ENCODE measurements at regions not wholly inside any gene's neighbourhood (a gene's known extent, or its start where the extent isn't known, plus 50 kb on each side); places are given as distances from the start of the nearest gene placed in this dataset.
A peak's percentile ranks its signal among the peaks of the same experiment; 100 is the strongest.
"Not testable (repeated sequence)": the region's sequence is repeated elsewhere in the genome, so short reads cannot be mapped to it uniquely, and the experiment has no call there.

DNA sequence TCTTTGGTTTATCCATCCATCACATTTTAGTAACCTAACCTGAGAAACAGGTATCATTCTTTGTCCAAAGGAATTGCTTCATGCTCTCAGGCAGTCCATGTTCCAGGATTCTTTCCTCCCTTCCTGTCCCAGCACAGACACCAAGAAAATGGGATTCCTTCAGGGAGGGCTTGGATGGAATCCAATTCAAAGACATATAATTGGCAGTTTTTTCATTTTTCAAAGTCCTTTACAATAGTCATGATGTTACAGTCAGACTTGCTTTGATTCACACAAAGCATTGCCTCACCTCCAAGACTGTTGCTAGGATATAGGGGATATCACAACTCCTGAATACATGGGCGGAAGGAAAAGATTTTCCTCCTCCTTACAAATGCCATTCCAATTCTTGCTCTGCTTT lies 241.4 kb upstream of the ACVR2A start:
- no peaks in the 10 kb centered on the region for H3K27me3 ChIP-seq (ENCODE audit: low read depth, low read length)
- H3K36me3 ChIP-seq (ENCODE audit: control insufficient read depth in 1 of 2, insufficient read depth in 2 of 2, low read length in 2 of 2): no peaks in the 10 kb centered on the region
- H3K4me3 ChIP-seq (ENCODE audit: low read depth in 1 of 2, low read length in 2 of 2): no peak overlapping the region
- no peaks in the 10 kb centered on the region for H3K9me3 ChIP-seq (ENCODE audit: control insufficient read depth in 1 of 2, low read length in 2 of 2)
- H3K4me1 ChIP-seq (ENCODE audit: control insufficient read depth in 1 of 2, insufficient read depth in 2 of 2, low read length in 2 of 2): no peaks in the 10 kb centered on the region
- H3K27ac ChIP-seq (ENCODE audit: low read length): no peak overlapping the region

DNA sequence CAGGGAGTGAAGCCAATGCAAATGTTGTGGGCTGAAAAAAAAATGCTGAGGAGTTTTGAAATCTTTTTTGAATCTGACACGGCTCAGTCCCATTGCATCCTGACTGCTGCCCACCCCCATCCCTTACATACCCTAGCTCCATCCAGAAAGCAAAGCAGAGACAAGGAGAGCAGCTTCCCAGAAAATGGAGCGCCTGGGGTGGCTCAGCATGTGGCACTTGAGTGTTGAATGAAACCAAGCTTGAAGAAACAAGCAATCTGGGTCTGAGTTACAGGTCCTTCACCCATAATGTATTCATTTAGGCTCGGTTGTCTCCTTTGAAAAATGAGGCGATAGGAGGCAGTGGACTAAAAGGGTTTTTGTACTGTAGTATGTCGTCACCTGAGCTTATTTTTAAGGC lies 244.2 kb upstream of the ACVR2A start:
- H3K9me3 ChIP-seq (ENCODE audit: control insufficient read depth in 1 of 2, low read length in 2 of 2): no peaks in the 10 kb centered on the region
- H3K4me3 ChIP-seq (ENCODE audit: low read depth in 1 of 2, low read length in 2 of 2): no peak overlapping the region
- H3K27ac ChIP-seq (ENCODE audit: low read length): no peak overlapping the region
- peaks cover 0 to 3% of the 10 kb centered on the region in 2 donors for H3K4me1 ChIP-seq (ENCODE audit: control insufficient read depth in 1 of 2, insufficient read depth in 2 of 2, low read length in 2 of 2)
- no peaks in the 10 kb centered on the region for H3K36me3 ChIP-seq (ENCODE audit: control insufficient read depth in 1 of 2, insufficient read depth in 2 of 2, low read length in 2 of 2)
- H3K27me3 ChIP-seq (ENCODE audit: low read depth, low read length): no peaks in the 10 kb centered on the region

DNA sequence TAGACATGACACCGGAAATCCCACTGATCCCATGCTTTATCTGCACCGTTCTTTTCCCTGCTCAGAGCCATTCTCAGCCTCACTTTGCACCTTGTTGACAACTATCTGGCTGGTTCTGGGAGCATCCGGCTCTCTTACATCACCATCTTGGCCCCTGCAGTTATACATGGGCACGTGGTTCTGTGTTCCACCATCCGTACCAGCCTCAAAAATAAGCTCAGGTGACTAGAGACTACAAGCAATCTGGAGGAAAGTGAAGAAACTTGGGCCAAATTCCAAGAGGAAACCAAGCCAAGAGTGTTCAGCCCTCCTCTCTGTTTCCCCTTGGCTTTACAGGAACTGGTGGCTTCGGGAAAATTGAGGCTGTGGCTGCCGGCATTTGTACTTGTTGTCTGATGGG lies 244.6 kb upstream of the ACVR2A start:
- Histone ChIP-seq H3K36me3 (ENCODE audit: control insufficient read depth in 1 of 2, insufficient read depth in 2 of 2, low read length in 2 of 2) (no peaks in the 10 kb centered on the region), H3K4me3 (ENCODE audit: low read depth in 1 of 2, low read length in 2 of 2) (no peak overlapping the region), H3K9me3 (ENCODE audit: control insufficient read depth in 1 of 2, low read length in 2 of 2) (no peaks in the 10 kb centered on the region), H3K4me1 (ENCODE audit: control insufficient read depth in 1 of 2, insufficient read depth in 2 of 2, low read length in 2 of 2) (peaks cover 0 to 8% of the 10 kb centered on the region in 2 donors), H3K27ac (ENCODE audit: low read length) (no peak overlapping the region), H3K27me3 (ENCODE audit: low read depth, low read length) (no peaks in the 10 kb centered on the region)

DNA sequence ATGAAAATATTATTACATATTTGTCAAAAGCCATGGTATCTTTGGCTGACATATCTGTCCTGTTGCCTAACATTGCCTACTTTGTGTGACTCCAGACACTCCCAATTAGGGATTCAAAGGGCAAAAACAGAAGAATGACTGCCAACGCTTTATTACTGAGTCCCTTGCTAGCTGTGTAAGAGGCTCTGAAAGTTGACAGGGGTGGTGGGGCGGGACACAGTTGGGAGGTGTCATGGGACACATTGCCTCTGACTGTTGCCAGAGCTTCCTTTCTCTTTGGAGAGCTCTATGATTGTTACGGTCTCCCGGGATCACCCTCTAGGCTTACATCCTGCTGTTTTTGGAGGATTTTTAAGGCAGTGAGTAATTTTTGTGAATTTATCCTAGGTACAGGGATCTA lies 249.6 kb upstream of the ACVR2A start:
- Histone ChIP-seq H3K27ac (ENCODE audit: low read length) (no peak overlapping the region), H3K4me1 (ENCODE audit: control insufficient read depth in 1 of 2, insufficient read depth in 2 of 2, low read length in 2 of 2) (peaks cover 0 to 10% of the 10 kb centered on the region in 2 donors), H3K27me3 (ENCODE audit: low read depth, low read length) (no peaks in the 10 kb centered on the region), H3K9me3 (ENCODE audit: control insufficient read depth in 1 of 2, low read length in 2 of 2) (peaks cover 0 to 9% of the 10 kb centered on the region in 2 donors), H3K36me3 (ENCODE audit: control insufficient read depth in 1 of 2, insufficient read depth in 2 of 2, low read length in 2 of 2) (no peaks in the 10 kb centered on the region), H3K4me3 (ENCODE audit: low read depth in 1 of 2, low read length in 2 of 2) (no peak overlapping the region)

DNA sequence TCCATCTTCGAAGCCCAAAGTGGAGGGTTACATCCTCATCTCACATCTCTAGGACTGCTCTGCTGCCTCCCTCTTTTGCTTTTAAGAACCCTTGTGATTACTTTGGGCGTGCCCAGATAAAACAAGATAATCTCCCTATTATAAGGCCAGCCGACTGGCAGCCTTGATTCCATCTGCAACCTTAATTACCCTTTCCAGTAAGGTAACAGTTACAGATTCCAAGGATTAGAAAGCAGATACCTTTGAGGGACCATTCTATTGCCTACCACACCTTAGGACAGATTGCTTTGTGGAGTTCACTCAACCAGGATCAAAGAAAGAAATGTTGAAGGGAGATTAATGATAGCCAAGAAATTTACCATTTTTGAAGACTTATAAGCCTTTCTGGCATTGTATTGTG lies 250.8 kb upstream of the ACVR2A start:
- H3K9me3 ChIP-seq (ENCODE audit: control insufficient read depth in 1 of 2, low read length in 2 of 2): peaks cover 0 to 9% of the 10 kb centered on the region in 2 donors

DNA sequence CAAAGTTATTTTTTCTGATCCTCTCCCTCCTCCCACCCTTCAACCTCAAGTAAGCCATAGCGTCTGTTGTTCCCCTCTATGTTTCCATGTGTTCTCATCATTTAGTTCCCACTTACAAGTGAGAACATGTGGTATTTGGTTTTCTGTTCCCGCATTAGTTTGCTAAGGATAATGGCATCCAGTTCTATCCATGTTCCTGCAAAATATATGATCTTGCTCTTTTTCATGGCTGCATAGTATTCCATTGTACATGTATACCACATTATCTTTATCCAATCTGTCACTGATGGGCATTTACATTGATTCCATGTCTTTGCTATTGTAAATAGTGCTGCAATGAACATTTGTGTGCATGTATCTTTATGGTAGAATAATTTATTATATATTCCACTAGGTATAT lies 252.0 kb upstream of the ACVR2A start:
- not testable (repeated sequence) for H3K9me3 ChIP-seq (ENCODE audit: control insufficient read depth in 1 of 2, low read length in 2 of 2); H3K27ac ChIP-seq (ENCODE audit: low read length); H3K4me3 ChIP-seq (ENCODE audit: low read depth in 1 of 2, low read length in 2 of 2)

More for the DNA sequence above, 250.8 kb upstream of the ACVR2A start:
- no peaks in the 10 kb centered on the region for H3K36me3 ChIP-seq (ENCODE audit: control insufficient read depth in 1 of 2, insufficient read depth in 2 of 2, low read length in 2 of 2)
- H3K4me3 ChIP-seq (ENCODE audit: low read depth in 1 of 2, low read length in 2 of 2): no peak overlapping the region
- H3K27ac ChIP-seq (ENCODE audit: low read length): no peak overlapping the region
- peaks cover 0 to 10% of the 10 kb centered on the region in 2 donors for H3K4me1 ChIP-seq (ENCODE audit: control insufficient read depth in 1 of 2, insufficient read depth in 2 of 2, low read length in 2 of 2)
- H3K27me3 ChIP-seq (ENCODE audit: low read depth, low read length): no peaks in the 10 kb centered on the region

DNA sequence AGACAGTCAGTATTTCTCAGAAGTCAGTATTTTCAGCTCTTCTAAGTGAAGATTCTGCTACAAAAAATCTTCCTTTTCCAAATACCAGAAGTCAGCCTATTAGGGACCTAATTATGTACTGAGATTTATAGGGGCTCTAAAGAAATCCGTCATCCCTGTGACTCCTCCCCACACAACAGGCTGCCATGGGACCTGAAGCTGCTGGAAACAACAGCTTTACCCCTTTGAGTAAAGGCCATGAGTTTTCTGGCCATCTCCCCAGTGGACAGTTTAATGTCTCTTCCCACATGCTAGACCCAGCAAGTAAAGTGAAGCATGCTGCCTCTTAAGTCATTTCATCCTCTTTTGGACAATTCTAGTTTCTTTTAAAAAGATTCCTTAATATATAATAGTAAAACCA lies 255.7 kb upstream of the ACVR2A start:
- Histone ChIP-seq H3K4me3 (ENCODE audit: low read depth in 1 of 2, low read length in 2 of 2) (no peak overlapping the region), H3K9me3 (ENCODE audit: control insufficient read depth in 1 of 2, low read length in 2 of 2) (peaks cover 0 to 10% of the 10 kb centered on the region in 2 donors), H3K27me3 (ENCODE audit: low read depth, low read length) (no peaks in the 10 kb centered on the region), H3K4me1 (ENCODE audit: control insufficient read depth in 1 of 2, insufficient read depth in 2 of 2, low read length in 2 of 2) (no peaks in the 10 kb centered on the region), H3K27ac (ENCODE audit: low read length) (peak overlapping the region; percentile 62), H3K36me3 (ENCODE audit: control insufficient read depth in 1 of 2, insufficient read depth in 2 of 2, low read length in 2 of 2) (no peaks in the 10 kb centered on the region)

More for the DNA sequence above, 252.0 kb upstream of the ACVR2A start:
- H3K27me3 ChIP-seq (ENCODE audit: low read depth, low read length); H3K36me3 ChIP-seq (ENCODE audit: control insufficient read depth in 1 of 2, insufficient read depth in 2 of 2, low read length in 2 of 2): not testable (repeated sequence)
- H3K4me1 ChIP-seq (ENCODE audit: control insufficient read depth in 1 of 2, insufficient read depth in 2 of 2, low read length in 2 of 2): peaks cover 0 to 10% of the 10 kb centered on the region in 2 donors

DNA sequence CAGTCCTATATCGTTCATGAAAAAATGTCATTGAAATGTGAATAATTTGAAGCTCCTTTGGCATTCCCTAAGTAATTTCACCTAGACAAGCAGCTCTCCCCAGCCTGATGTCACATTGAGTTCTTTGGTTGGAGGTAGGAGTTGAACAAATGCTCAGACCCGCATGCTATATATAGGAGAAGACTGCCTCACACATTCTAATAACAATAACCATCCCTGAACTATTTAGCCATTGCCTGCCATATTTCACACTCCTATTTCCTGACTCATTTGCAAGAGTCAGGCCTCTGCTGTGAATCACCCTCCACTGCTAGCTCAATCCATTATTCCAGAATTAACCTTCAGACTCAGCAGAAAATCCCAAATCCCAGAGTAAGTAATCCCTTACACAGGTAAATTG lies 256.6 kb upstream of the ACVR2A start:
- Histone ChIP-seq H3K27me3 (ENCODE audit: low read depth, low read length) (no peaks in the 10 kb centered on the region), H3K4me3 (ENCODE audit: low read depth in 1 of 2, low read length in 2 of 2) (no peak overlapping the region), H3K4me1 (ENCODE audit: control insufficient read depth in 1 of 2, insufficient read depth in 2 of 2, low read length in 2 of 2) (no peaks in the 10 kb centered on the region), H3K9me3 (ENCODE audit: control insufficient read depth in 1 of 2, low read length in 2 of 2) (peaks cover 0 to 12% of the 10 kb centered on the region in 2 donors), H3K36me3 (ENCODE audit: control insufficient read depth in 1 of 2, insufficient read depth in 2 of 2, low read length in 2 of 2) (no peaks in the 10 kb centered on the region), H3K27ac (ENCODE audit: low read length) (peak overlapping the region; percentile 62)

DNA sequence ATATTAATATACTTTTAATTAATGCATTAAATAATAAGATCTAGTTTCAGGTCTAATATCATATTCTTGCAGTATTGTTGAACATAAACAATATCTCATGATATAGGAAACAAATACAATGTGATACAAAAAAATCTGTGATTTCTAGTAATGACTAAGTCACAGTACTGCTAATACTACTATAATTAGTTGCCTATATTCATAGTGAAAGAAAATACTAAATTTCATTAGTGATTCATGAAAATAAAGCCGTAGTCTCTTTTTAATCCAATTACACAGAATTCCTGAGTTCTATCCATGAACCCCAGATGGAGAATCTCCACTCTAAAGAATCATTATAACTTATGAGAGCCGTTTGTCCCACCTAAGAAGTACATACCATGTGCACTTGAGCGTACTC lies 266.3 kb upstream of the ACVR2A start:
- Histone ChIP-seq H3K27ac (ENCODE audit: low read length) (no peak overlapping the region), H3K4me3 (ENCODE audit: low read depth in 1 of 2, low read length in 2 of 2) (no peak overlapping the region), H3K4me1 (ENCODE audit: control insufficient read depth in 1 of 2, insufficient read depth in 2 of 2, low read length in 2 of 2) (peaks cover 0 to 7% of the 10 kb centered on the region in 2 donors), H3K27me3 (ENCODE audit: low read depth, low read length) (no peaks in the 10 kb centered on the region), H3K36me3 (ENCODE audit: control insufficient read depth in 1 of 2, insufficient read depth in 2 of 2, low read length in 2 of 2) (no peaks in the 10 kb centered on the region), H3K9me3 (ENCODE audit: control insufficient read depth in 1 of 2, low read length in 2 of 2) (no peaks in the 10 kb centered on the region)

DNA sequence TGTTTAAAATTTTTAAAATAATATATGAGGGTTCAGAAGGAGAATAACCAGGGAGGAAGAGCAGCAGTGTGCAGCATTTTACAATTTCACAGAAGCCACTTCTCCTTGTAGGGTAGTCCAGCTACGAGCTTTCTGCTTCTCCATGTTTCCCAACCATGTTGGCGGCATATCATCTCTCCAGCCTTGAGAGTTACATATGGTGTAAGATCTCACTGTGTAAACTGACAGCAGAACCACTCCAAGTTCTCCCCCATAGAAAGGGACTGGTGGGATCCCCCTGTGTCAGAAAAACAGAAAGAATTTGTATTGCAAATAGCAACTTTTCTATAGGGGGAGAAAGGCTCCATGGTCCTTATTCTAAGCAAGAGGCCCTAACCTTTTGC lies 266.8 kb upstream of the ACVR2A start:
- H3K4me1 ChIP-seq (ENCODE audit: control insufficient read depth in 1 of 2, insufficient read depth in 2 of 2, low read length in 2 of 2): peaks cover 0 to 7% of the 10 kb centered on the region in 2 donors
- no peak overlapping the region for H3K4me3 ChIP-seq (ENCODE audit: low read depth in 1 of 2, low read length in 2 of 2)
- no peaks in the 10 kb centered on the region for H3K27me3 ChIP-seq (ENCODE audit: low read depth, low read length)
- no peaks in the 10 kb centered on the region for H3K9me3 ChIP-seq (ENCODE audit: control insufficient read depth in 1 of 2, low read length in 2 of 2)
- H3K36me3 ChIP-seq (ENCODE audit: control insufficient read depth in 1 of 2, insufficient read depth in 2 of 2, low read length in 2 of 2): no peaks in the 10 kb centered on the region
- H3K27ac ChIP-seq (ENCODE audit: low read length): no peak overlapping the region

DNA sequence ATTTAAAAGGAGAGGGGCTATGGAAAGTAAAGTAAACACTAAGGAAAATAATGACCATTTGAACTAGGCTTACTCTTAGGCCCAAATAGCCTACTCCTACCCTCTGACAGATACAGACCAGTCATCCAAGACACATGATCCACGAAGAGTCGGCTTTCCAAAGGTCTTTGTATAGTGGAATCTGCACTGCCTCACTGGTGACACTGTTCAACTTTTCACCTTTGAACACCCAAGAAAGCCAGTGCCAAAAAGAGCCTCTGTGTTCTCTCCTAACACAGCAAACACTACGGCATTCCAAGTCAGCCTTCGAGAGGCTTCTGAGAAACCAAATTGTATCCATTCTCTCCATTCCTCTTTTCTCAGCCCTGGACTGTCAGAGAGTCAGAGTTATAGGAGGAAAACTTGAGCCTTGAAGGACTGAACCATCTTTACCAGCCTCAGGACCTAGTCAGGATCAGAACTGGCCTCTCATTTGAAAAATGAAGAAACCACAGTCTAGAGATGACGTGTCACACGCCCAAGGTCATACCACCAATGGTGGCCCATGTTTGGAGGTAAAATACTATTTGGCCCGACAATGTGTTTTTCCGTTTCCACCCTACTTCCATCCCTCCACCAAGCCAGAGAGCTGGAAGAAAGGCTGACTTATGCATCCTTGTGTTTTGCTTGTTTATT lies 267.4 kb upstream of the ACVR2A start:
- Histone ChIP-seq H3K27ac (ENCODE audit: low read length) (no peak overlapping the region), H3K27me3 (ENCODE audit: low read depth, low read length) (no peaks in the 10 kb centered on the region), H3K36me3 (ENCODE audit: control insufficient read depth in 1 of 2, insufficient read depth in 2 of 2, low read length in 2 of 2) (no peaks in the 10 kb centered on the region), H3K4me3 (ENCODE audit: low read depth in 1 of 2, low read length in 2 of 2) (no peak overlapping the region), H3K9me3 (ENCODE audit: control insufficient read depth in 1 of 2, low read length in 2 of 2) (no peaks in the 10 kb centered on the region), H3K4me1 (ENCODE audit: control insufficient read depth in 1 of 2, insufficient read depth in 2 of 2, low read length in 2 of 2) (peaks cover 0 to 7% of the 10 kb centered on the region in 2 donors)

DNA sequence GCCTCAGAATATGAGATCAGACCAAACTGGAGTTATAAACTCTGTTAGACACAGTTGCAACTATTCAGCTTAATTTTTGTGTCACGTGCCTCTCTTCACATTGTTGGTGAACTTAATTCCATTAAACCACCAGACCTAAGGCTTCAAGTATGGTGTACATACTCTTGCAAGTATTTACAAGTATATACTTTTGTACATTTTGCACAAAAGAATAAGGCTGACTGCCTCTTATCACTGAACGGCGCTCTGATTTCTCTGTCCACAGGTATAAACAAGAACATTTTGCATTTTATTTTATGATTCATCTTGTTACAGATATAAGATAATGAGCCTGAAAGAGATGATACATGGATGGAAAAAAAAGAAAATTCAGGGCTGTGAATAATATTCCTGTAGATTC lies 269.7 kb upstream of the ACVR2A start:
- no peak overlapping the region for H3K27ac ChIP-seq (ENCODE audit: low read length)
- H3K27me3 ChIP-seq (ENCODE audit: low read depth, low read length): no peaks in the 10 kb centered on the region
- H3K4me3 ChIP-seq (ENCODE audit: low read depth in 1 of 2, low read length in 2 of 2): no peak overlapping the region
- H3K9me3 ChIP-seq (ENCODE audit: control insufficient read depth in 1 of 2, low read length in 2 of 2): peaks cover 6 to 10% of the 10 kb centered on the region in 2 donors
- peaks cover 0 to 7% of the 10 kb centered on the region in 2 donors for H3K4me1 ChIP-seq (ENCODE audit: control insufficient read depth in 1 of 2, insufficient read depth in 2 of 2, low read length in 2 of 2)
- H3K36me3 ChIP-seq (ENCODE audit: control insufficient read depth in 1 of 2, insufficient read depth in 2 of 2, low read length in 2 of 2): no peaks in the 10 kb centered on the region

Data from muscle layer of duodenum (tissue), 2 donors.